ENCODE measurements at regions not wholly inside any gene's neighbourhood (a gene's known extent, or its start where the extent isn't known, plus 50 kb on each side); places are given as distances from the start of the nearest gene placed in this dataset.
"Not testable (repeated sequence)": the region's sequence is repeated elsewhere in the genome, so short reads cannot be mapped to it uniquely, and the experiment has no call there.

- H3K9me2 ChIP-seq (replicated peaks; ENCODE audit: low read depth, low read length): no peaks in the 10 kb centered on the region
- H3K9ac ChIP-seq (ENCODE audit: low read depth, low read length, poor library complexity, severe bottlenecking): no peak overlapping the region
- no peak overlapping the region for H3K4me3 ChIP-seq (ENCODE audit: low read length, poor library complexity, severe bottlenecking)
- H2AFZ ChIP-seq (ENCODE audit: low read length): no peak overlapping the region
- peaks cover 10% of the 10 kb centered on the region for H3K4me1 ChIP-seq (ENCODE audit: insufficient read depth, low read length, poor library complexity, severe bottlenecking)
- TF ChIP-seq EZH2phosphoT487 (IDR thresholded peaks at IDR 0.05; ENCODE audit: borderline replicate concordance): no peak
- no peaks in the 10 kb centered on the region for H3K27me3 ChIP-seq (ENCODE audit: insufficient read depth, low read length, poor library complexity, severe bottlenecking)
- H3K9me3 ChIP-seq (ENCODE audit: insufficient read depth, low read depth, low read length): no peaks in the 10 kb centered on the region
- H4K20me1 ChIP-seq (ENCODE audit: insufficient read depth, low read length, poor library complexity, severe bottlenecking): no peaks in the 10 kb centered on the region
- H3F3A ChIP-seq (ENCODE audit: low read depth): no peaks in the 10 kb centered on the region
- H3K79me2 ChIP-seq (ENCODE audit: insufficient read depth, low read length): no peaks in the 10 kb centered on the region; the same call in 1 of the 2 replicates
- H3K4me2 ChIP-seq (ENCODE audit: low read depth, low read length, poor library complexity, severe bottlenecking): no peak overlapping the region
- H3K36me3 ChIP-seq (ENCODE audit: insufficient read depth, low read length): no peaks in the 10 kb centered on the region
Measured at GRCh38 chr5:1638658-1639400, 115.1 kb upstream of the LPCAT1 start.

- Histone ChIP-seq H3K9me2 (replicated peaks; ENCODE audit: low read depth, low read length) (no peaks in the 10 kb centered on the region), H2AFZ (ENCODE audit: low read length) (no peak overlapping the region), H4K20me1 (ENCODE audit: insufficient read depth, low read length, poor library complexity, severe bottlenecking) (no peaks in the 10 kb centered on the region), H3K27me3 (ENCODE audit: insufficient read depth, low read length, poor library complexity, severe bottlenecking) (no peaks in the 10 kb centered on the region), H3K4me3 (ENCODE audit: low read length, poor library complexity, severe bottlenecking) (no peak overlapping the region), H3K36me3 (ENCODE audit: insufficient read depth, low read length) (no peaks in the 10 kb centered on the region), H3K79me2 (ENCODE audit: insufficient read depth, low read length) (no peaks in the 10 kb centered on the region; the same call in 1 of the 2 replicates), H3K9me3 (ENCODE audit: insufficient read depth, low read depth, low read length) (no peaks in the 10 kb centered on the region), H3K4me2 (ENCODE audit: low read depth, low read length, poor library complexity, severe bottlenecking) (no peak overlapping the region), H3K9ac (ENCODE audit: low read depth, low read length, poor library complexity, severe bottlenecking) (no peak overlapping the region), H3F3A (ENCODE audit: low read depth) (no peaks in the 10 kb centered on the region), H3K4me1 (ENCODE audit: insufficient read depth, low read length, poor library complexity, severe bottlenecking) (peaks cover 10% of the 10 kb centered on the region)
- no peak for TF ChIP-seq EZH2phosphoT487 (IDR thresholded peaks at IDR 0.05; ENCODE audit: borderline replicate concordance)
- TF ChIP-seq CTCF (conservative IDR thresholded peaks at IDR 0.05; ENCODE audit: low read length): no peak
Measured at GRCh38 chr5:1637639-1638481, 114.1 kb upstream of the LPCAT1 start.

- H4K20me1 ChIP-seq (ENCODE audit: insufficient read depth, low read length, poor library complexity, severe bottlenecking): no peaks in the 10 kb centered on the region
- no peaks in the 10 kb centered on the region for H3K27me3 ChIP-seq (ENCODE audit: insufficient read depth, low read length, poor library complexity, severe bottlenecking)
- H3K9me3 ChIP-seq (ENCODE audit: insufficient read depth, low read depth, low read length): no peaks in the 10 kb centered on the region
- peaks cover 10% of the 10 kb centered on the region for H3K4me1 ChIP-seq (ENCODE audit: insufficient read depth, low read length, poor library complexity, severe bottlenecking)
- no peak overlapping the region for H2AFZ ChIP-seq (ENCODE audit: low read length)
- no peak overlapping the region for H3K4me2 ChIP-seq (ENCODE audit: low read depth, low read length, poor library complexity, severe bottlenecking)
- no peaks in the 10 kb centered on the region; the same call in 1 of the 2 replicates for H3K79me2 ChIP-seq (ENCODE audit: insufficient read depth, low read length)
- H3K9me2 ChIP-seq (replicated peaks; ENCODE audit: low read depth, low read length): no peaks in the 10 kb centered on the region
- H3F3A ChIP-seq (ENCODE audit: low read depth): no peaks in the 10 kb centered on the region
- H3K9ac ChIP-seq (ENCODE audit: low read depth, low read length, poor library complexity, severe bottlenecking): no peak overlapping the region
- no peak for TF ChIP-seq EZH2phosphoT487 (IDR thresholded peaks at IDR 0.05; ENCODE audit: borderline replicate concordance)
- no peak for TF ChIP-seq CTCF (conservative IDR thresholded peaks at IDR 0.05; ENCODE audit: low read length)
- no peak overlapping the region for H3K4me3 ChIP-seq (ENCODE audit: low read length, poor library complexity, severe bottlenecking)
- H3K36me3 ChIP-seq (ENCODE audit: insufficient read depth, low read length): no peaks in the 10 kb centered on the region
Measured at GRCh38 chr5:1636981-1637638, 113.3 kb upstream of the LPCAT1 start.

- not testable (repeated sequence) for H3K4me3 ChIP-seq (ENCODE audit: low read length, poor library complexity, severe bottlenecking); H2AFZ ChIP-seq (ENCODE audit: low read length); H3K4me2 ChIP-seq (ENCODE audit: low read depth, low read length, poor library complexity, severe bottlenecking); H3F3A ChIP-seq (ENCODE audit: low read depth); H3K9me2 ChIP-seq (replicated peaks; ENCODE audit: low read depth, low read length); H3K36me3 ChIP-seq (ENCODE audit: insufficient read depth, low read length); H3K79me2 ChIP-seq (ENCODE audit: insufficient read depth, low read length); H3K9me3 ChIP-seq (ENCODE audit: insufficient read depth, low read depth, low read length); H3K4me1 ChIP-seq (ENCODE audit: insufficient read depth, low read length, poor library complexity, severe bottlenecking); H3K27me3 ChIP-seq (ENCODE audit: insufficient read depth, low read length, poor library complexity, severe bottlenecking); H4K20me1 ChIP-seq (ENCODE audit: insufficient read depth, low read length, poor library complexity, severe bottlenecking); H3K9ac ChIP-seq (ENCODE audit: low read depth, low read length, poor library complexity, severe bottlenecking)
Measured at GRCh38 chr5:1636208-1636770, 112.5 kb upstream of the LPCAT1 start.

- not testable (repeated sequence) for H3K27me3 ChIP-seq (ENCODE audit: insufficient read depth, low read length, poor library complexity, severe bottlenecking); H3K9me2 ChIP-seq (replicated peaks; ENCODE audit: low read depth, low read length); H3K9ac ChIP-seq (ENCODE audit: low read depth, low read length, poor library complexity, severe bottlenecking); H3K4me3 ChIP-seq (ENCODE audit: low read length, poor library complexity, severe bottlenecking); H3K9me3 ChIP-seq (ENCODE audit: insufficient read depth, low read depth, low read length); H3F3A ChIP-seq (ENCODE audit: low read depth); H2AFZ ChIP-seq (ENCODE audit: low read length); H4K20me1 ChIP-seq (ENCODE audit: insufficient read depth, low read length, poor library complexity, severe bottlenecking); H3K4me2 ChIP-seq (ENCODE audit: low read depth, low read length, poor library complexity, severe bottlenecking); H3K36me3 ChIP-seq (ENCODE audit: insufficient read depth, low read length)
- H3K4me1 ChIP-seq (ENCODE audit: insufficient read depth, low read length, poor library complexity, severe bottlenecking): peaks cover 13% of the 10 kb centered on the region
- H3K79me2 ChIP-seq (ENCODE audit: insufficient read depth, low read length): peaks cover 14% of the 10 kb centered on the region; the same call in 1 of the 2 replicates
Measured at GRCh38 chr5:1635477-1635876, 111.7 kb upstream of the LPCAT1 start.
